Stomach (tissue), 8 donors: ENCODE measurements at regions not wholly inside any gene's neighbourhood (a gene's known extent, or its start where the extent isn't known, plus 50 kb on each side); places are given as distances from the start of the nearest gene placed in this dataset.

Experiments used
- DNase-seq, 2 donors: peaks; one replicate each; pipeline versions ENCODE4 v3.0.0 to v3.0.0-alpha.2; 2013 to 2019
- H3K27ac ChIP-seq, 5 donors: fragments of 200-600 bp in 4 of 5; sonication (generic) in 4 of 5; one replicate each; pipeline ENCODE4 v1.5.1; 2013 to 2019; ENCODE audit warnings: mild to moderate bottlenecking in 1 of 5, moderate library complexity in 1 of 5
- H3K27me3 ChIP-seq, 3 donors: fragments of 200-600 bp; sonication (generic); one replicate each; pipeline ENCODE4 v1.5.1; 2017 to 2019; ENCODE audit warnings: mixed run types in 1 of 3
- H3K36me3 ChIP-seq, 4 donors: fragments of 200-600 bp; sonication (generic); 1 replicate in 3 of 4; 2 replicates in 1 of 4; pipeline ENCODE4 v1.5.1; 2016 to 2019
- H3K4me1 ChIP-seq, 4 donors: fragments of 200-600 bp; sonication (generic); one replicate each; pipeline ENCODE4 v1.5.1; 2016 to 2019
- H3K4me3 ChIP-seq, 4 donors: fragments of 200-600 bp; sonication (generic) in 3 of 4; one replicate each; pipeline ENCODE4 v1.5.1; 2016 to 2019; ENCODE audit warnings: mild to moderate bottlenecking in 1 of 4
- H3K9me3 ChIP-seq, 4 donors: fragments of 200-600 bp; sonication (generic); one replicate each; pipeline ENCODE4 v1.5.1; 2016 to 2019
- CTCF ChIP-seq, 7 experiments: fragments of 450-650 bp in 4 of 7; fragments of 200-600 bp in 3 of 7; sonication (generic) in 3 of 7; IDR thresholded peaks; one replicate each; pipeline ENCODE4 v1.5.1; 2016 to 2019; ENCODE audit warnings: antibody characterized with exemption in 7 of 7, control low read depth in 2 of 7, mild to moderate bottlenecking in 1 of 7
- EP300 ChIP-seq: sonication (generic); formaldehyde crosslinking; IDR thresholded peaks from one replicate; pipeline ENCODE4 v1.6.1; 2017; ENCODE audit warnings: antibody characterized with exemption
- POLR2A ChIP-seq, 4 donors: fragments of 450-650 bp; IDR thresholded peaks; one replicate each; pipeline ENCODE4 v1.6.1; 2016; ENCODE audit warnings: antibody characterized with exemption in 4 of 4, control low read depth in 2 of 4, mild to moderate bottlenecking in 1 of 4, moderate library complexity in 1 of 4
- POLR2AphosphoS5 ChIP-seq, 3 donors: sonication (generic); formaldehyde crosslinking; IDR thresholded peaks; one replicate each; pipeline ENCODE4 v1.6.1; 2016; ENCODE audit warnings: antibody characterized with exemption in 3 of 3
- WGBS, 5 donors: extraction: QIAGEN DNeasy Blood & Tissue Kit in 3 of 5; methylation state at CpG; one replicate each; pipeline versions ENCODE4 v1.1.5 to v1.1.7; 2013 to 2018; 5-methylcytosine and 5-hydroxymethylcytosine counted together
- intact Hi-C: fragments of 100-400 bp; cut with DNase I; formaldehyde crosslinking; loops from one replicate; pipeline ENCODE4 v1.15.1; 2023; ENCODE audit warnings: low total_unique reads
- donor health status: healthy with polysubstance abuse.
- donor health status: Bipolar disorder and iron deficiency.
- donor health status: healthy.

DNA sequence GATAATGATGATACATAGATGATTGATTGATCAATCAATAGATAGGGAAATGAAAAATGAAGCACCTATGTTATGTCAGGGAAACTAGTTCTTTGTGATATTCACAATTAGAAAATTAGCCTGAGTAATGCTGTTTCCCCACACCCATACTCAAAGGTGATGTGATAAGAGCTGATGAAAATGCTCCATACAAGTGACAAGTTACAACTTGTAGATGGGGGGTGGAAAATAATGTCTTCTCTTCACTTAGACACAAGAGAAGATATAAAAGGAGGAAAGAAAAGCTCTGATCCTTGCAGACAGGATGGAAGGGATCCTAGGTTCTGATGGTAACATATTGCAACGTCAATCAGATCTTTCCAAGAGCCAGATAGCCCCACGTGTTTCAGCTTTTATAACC is 365.9 kb downstream of the AKAIN1 start:
- TF ChIP-seq EP300, result no peak
- no peak for TF ChIP-seq POLR2A (IDR thresholded peaks at IDR 0.05)
- no peak for TF ChIP-seq POLR2AphosphoS5 (IDR thresholded peaks at IDR 0.05)
- no peak for TF ChIP-seq CTCF (IDR thresholded peaks at IDR 0.05)
- H3K27ac ChIP-seq, result no peak overlapping the region
- no peaks in the 10 kb centered on the region for H3K4me1 ChIP-seq
- no peak for DNase-seq
- 52 to 73% (median 63%) methylated on average over 2 of the region's 2 CpGs for WGBS, 5 donors
- H3K4me3 ChIP-seq, result no peak overlapping the region
- intact Hi-C loops, result no loop called here
- H3K27me3 ChIP-seq, result no peaks in the 10 kb centered on the region
- peaks cover 0 to 29% (median 0%) of the 10 kb centered on the region in 4 donors for H3K9me3 ChIP-seq
- H3K36me3 ChIP-seq, result no peaks in the 10 kb centered on the region

DNA sequence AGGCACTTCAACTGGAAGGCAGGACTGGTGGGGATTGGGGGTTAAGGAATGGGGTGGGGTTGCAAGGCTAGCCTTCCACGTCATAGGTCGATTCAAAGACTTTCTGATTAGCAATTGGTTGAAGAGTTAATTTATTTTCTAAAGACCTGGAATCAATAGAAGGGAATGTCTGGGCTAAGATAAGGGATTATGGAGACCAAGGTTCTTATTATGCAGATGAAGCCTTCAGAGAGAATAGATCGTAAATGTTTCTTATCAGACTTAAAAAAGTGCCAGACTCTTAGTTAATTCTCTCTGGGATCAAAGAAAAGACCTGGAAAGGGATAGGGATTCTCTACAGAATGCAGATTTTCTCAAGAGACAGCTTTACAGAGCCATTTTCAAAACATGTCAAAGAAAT is 368.0 kb upstream of the DLGAP1 start:
- 55 to 78% (median 66%) methylated on average over 3 of the region's 3 CpGs for WGBS, 5 donors
- H3K36me3 ChIP-seq, result no peaks in the 10 kb centered on the region
- H3K27ac ChIP-seq, result no peak overlapping the region
- H3K4me1 ChIP-seq, result no peaks in the 10 kb centered on the region
- no peaks in the 10 kb centered on the region for H3K27me3 ChIP-seq
- intact Hi-C loops, result no loop called here
- no peak for DNase-seq
- no peak overlapping the region for H3K4me3 ChIP-seq
- H3K9me3 ChIP-seq, result peaks cover 0 to 23% (median 0%) of the 10 kb centered on the region in 4 donors
- no peak for TF ChIP-seq POLR2A (IDR thresholded peaks at IDR 0.05)
- TF ChIP-seq POLR2AphosphoS5 (IDR thresholded peaks at IDR 0.05), result no peak
- TF ChIP-seq CTCF (IDR thresholded peaks at IDR 0.05), result no peak
- TF ChIP-seq EP300, result no peak

GRCh38 chr18:4821801-4822200 is 366.7 kb upstream of the DLGAP1 start:
- Histone ChIP-seq H3K27ac (no peak overlapping the region), H3K9me3 (peaks cover 0 to 16% (median 0%) of the 10 kb centered on the region in 4 donors), H3K4me3 (no peak overlapping the region), H3K36me3 (no peaks in the 10 kb centered on the region), H3K4me1 (no peaks in the 10 kb centered on the region), H3K27me3 (no peaks in the 10 kb centered on the region)
- intact Hi-C loops, result no loop called here
- no peak for TF ChIP-seq EP300
- no peak for TF ChIP-seq CTCF (IDR thresholded peaks at IDR 0.05)
- no peak for TF ChIP-seq POLR2AphosphoS5 (IDR thresholded peaks at IDR 0.05)
- no peak for TF ChIP-seq POLR2A (IDR thresholded peaks at IDR 0.05)
- DNase-seq, result no peak
- 65 to 84% (median 76%) methylated on average over 2 of the region's 2 CpGs for WGBS, 5 donors

DNA sequence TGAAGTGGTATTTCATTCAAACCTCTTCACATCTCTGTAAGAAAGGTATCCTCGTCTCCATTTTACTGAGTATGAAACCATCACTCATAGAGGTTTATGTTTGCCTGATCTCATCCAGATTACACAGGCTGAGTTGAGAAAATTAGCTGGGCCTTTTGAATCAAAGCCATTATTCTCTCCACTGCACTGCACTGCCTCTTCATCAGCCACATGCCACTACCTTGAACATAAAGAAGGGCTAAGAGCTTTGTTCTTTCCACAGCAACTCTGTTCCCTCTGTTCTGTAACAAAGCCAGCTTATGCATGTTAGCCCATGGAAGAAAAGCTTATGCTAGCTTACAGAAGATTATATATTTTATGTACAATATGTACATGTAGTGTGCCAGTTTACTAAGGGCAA is 362.6 kb upstream of the DLGAP1 start:
- DNase-seq, result no peak
- Histone ChIP-seq H3K9me3 (peaks cover 0 to 13% (median 0%) of the 10 kb centered on the region in 4 donors), H3K4me1 (no peaks in the 10 kb centered on the region), H3K27ac (no peak overlapping the region), H3K36me3 (no peaks in the 10 kb centered on the region), H3K27me3 (no peaks in the 10 kb centered on the region), H3K4me3 (no peak overlapping the region)
- WGBS, 5 donors, result 55 to 95% (median 84%) methylated on average over 1 of the region's 1 CpG
- intact Hi-C loops, result no loop called here
- no peak for TF ChIP-seq POLR2A (IDR thresholded peaks at IDR 0.05)
- TF ChIP-seq EP300, result no peak
- no peak for TF ChIP-seq CTCF (IDR thresholded peaks at IDR 0.05)
- no peak for TF ChIP-seq POLR2AphosphoS5 (IDR thresholded peaks at IDR 0.05)
